Left renal pelvis (tissue), 4 donors: ENCODE measurements at regions not wholly inside any gene's neighbourhood (a gene's known extent, or its start where the extent isn't known, plus 50 kb on each side); places are given as distances from the start of the nearest gene placed in this dataset.
A peak's percentile ranks its signal among the peaks of the same experiment; 100 is the strongest.
"Not testable (repeated sequence)": the region's sequence is repeated elsewhere in the genome, so short reads cannot be mapped to it uniquely, and the experiment has no call there.

Source experiments
- DNase-seq, 4 donors: peaks; one replicate each; pipeline ENCODE4 v3.0.0-alpha.2; 2013; ENCODE audit warnings: low read depth in 4 of 4, low spot score in 3 of 4

GRCh38 chr2:2788076-2788475 is 457.0 kb upstream of the MYT1L start:
- no peak for DNase-seq

GRCh38 chr2:2787301-2787907 is 456.3 kb upstream of the MYT1L start:
- DNase-seq, result no peak

GRCh38 chr2:2782007-2782406 is 450.9 kb upstream of the MYT1L start:
- DNase-seq, result no peak

GRCh38 chr2:2779727-2780126 is 448.7 kb upstream of the MYT1L start:
- no peak for DNase-seq

- no peak for DNase-seq
These were observed 446.8 kb upstream of the MYT1L start for GRCh38 chr2:2777876-2778275.

GRCh38 chr2:2777213-2777612 is 446.1 kb upstream of the MYT1L start:
- DNase-seq, result no peak

GRCh38 chr2:2775018-2775417 is 443.9 kb upstream of the MYT1L start:
- DNase-seq, result no peak

- DNase-seq, result no peak
These were observed 442.6 kb upstream of the MYT1L start for GRCh38 chr2:2773692-2774091.

- not testable (repeated sequence) for DNase-seq
These were observed 442.0 kb upstream of the MYT1L start for GRCh38 chr2:2773080-2773479.

- DNase-seq, result no peak
These were observed 440.8 kb upstream of the MYT1L start for GRCh38 chr2:2771721-2772411.

GRCh38 chr2:2769481-2770431 is 438.7 kb upstream of the MYT1L start:
- DNase-seq, result peak in 3 of 4 donors; percentile 19 to 46 (median 44)

GRCh38 chr2:2768476-2768875 is 437.4 kb upstream of the MYT1L start:
- DNase-seq, result no peak

- DNase-seq, result no peak
These were observed 436.8 kb upstream of the MYT1L start for GRCh38 chr2:2767837-2768236.

- no peak for DNase-seq
These were observed 434.9 kb upstream of the MYT1L start for GRCh38 chr2:2765839-2766495.

- DNase-seq, result no peak
These were observed 434.2 kb upstream of the MYT1L start for GRCh38 chr2:2765176-2765800.

GRCh38 chr2:2764739-2765138 is 433.7 kb upstream of the MYT1L start:
- no peak for DNase-seq

GRCh38 chr2:2764001-2764355 is 432.9 kb upstream of the MYT1L start:
- DNase-seq, result no peak

- DNase-seq, result no peak
These were observed 432.4 kb upstream of the MYT1L start for GRCh38 chr2:2763351-2764000.

GRCh38 chr2:2762913-2763312 is 431.8 kb upstream of the MYT1L start:
- DNase-seq, result no peak
